Astrocyte (in vitro differentiated cells and primary cell): ENCODE measurements at regions not wholly inside any gene's neighbourhood (a gene's known extent, or its start where the extent isn't known, plus 50 kb on each side); places are given as distances from the start of the nearest gene placed in this dataset.

Experiments used
- CTCF ChIP-seq: IDR thresholded peaks from 2 replicates; pipeline ENCODE4 v1.5.1; 2011; ENCODE audit warnings: low read depth, mild to moderate bottlenecking, inconsistent platforms, low read length, moderate library complexity; ENCODE audit not compliant: insufficient read depth
- EZH2 ChIP-seq: IDR thresholded peaks from 2 replicates; pipeline ENCODE4 v1.6.1; 2012; ENCODE audit warnings: mild to moderate bottlenecking, low read length, inconsistent platforms; ENCODE audit not compliant: insufficient read depth

GRCh38 chr2:16301961-16302360 is 361.6 kb downstream of the MYCN start:
- TF ChIP-seq EZH2 (no peak), CTCF (no peak)
